NCI-H1105 treated with DMSO at 0.1 percent for 48 hours (cell line): ENCODE measurements at regions not wholly inside any gene's neighbourhood (a gene's known extent, or its start where the extent isn't known, plus 50 kb on each side); places are given as distances from the start of the nearest gene placed in this dataset.
A peak's percentile ranks its signal among the peaks of the same experiment; 100 is the strongest.
"Not testable (repeated sequence)": the region's sequence is repeated elsewhere in the genome, so short reads cannot be mapped to it uniquely, and the experiment has no call there.

Source experiments
- DNase-seq: peaks from one replicate; lab custom pipeline; 2025; lab: John Stamatoyannopoulos, UW

DNA sequence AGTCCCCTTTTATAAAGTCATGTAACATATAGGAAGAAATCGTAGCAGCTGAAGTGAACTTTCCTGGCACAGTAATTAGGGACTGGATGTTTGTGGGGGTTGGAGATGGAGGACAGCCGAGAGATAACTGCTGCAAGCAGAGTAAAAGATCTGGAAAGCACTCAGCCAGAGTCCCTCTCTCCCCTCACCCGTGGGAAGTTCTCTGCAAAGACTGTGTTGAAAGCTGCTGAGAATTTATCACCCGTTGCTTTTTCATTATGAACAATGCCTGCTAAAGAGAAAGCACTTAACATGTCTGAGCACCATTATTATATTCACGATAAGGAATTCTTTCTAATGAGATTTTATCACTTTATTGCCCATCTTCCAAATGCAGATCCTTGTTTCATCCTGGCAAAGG, 248.8 kb downstream of the SHOX2 start:
- DNase-seq, result peak; percentile 47

DNA sequence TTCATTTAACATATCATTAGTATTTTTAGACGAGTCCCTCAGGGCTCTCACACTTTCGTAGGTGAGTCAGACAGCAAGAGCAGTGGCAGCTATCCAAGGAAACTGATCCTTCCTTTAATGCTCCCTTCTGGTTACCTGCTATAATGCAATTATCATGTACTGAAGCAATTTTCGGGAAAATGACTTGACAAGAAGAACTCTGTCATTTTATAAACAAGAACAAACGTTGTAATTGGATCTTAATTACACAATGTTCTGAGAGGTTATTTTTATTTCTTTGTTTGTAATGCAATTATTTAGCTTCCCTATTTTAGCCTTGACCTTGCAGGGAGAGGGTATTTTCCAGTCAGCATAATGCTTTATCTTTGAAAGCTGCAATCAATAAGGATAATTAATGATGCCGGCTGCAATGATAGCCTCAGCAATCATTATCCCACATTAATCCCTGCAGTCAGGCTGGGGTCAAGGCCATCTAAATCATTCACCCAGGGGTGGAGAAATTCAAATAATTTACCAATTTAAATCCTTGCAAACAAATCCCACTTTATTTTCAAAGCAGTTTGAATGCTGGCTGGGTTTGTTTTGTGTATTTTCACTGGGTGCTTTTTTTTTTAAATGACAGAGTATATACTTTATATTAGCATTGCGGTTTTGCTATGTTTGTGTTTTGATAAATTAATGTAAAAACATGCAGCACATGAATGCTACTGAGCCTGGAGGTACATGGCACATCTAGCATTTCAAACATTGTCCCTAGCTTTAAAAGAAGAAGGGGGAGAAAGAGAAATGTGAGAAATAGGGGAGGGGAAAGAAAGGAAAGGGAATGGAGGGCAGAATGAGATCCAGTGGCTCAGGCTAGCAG, 249.9 kb downstream of the SHOX2 start:
- DNase-seq, result peak; percentile 100

DNA sequence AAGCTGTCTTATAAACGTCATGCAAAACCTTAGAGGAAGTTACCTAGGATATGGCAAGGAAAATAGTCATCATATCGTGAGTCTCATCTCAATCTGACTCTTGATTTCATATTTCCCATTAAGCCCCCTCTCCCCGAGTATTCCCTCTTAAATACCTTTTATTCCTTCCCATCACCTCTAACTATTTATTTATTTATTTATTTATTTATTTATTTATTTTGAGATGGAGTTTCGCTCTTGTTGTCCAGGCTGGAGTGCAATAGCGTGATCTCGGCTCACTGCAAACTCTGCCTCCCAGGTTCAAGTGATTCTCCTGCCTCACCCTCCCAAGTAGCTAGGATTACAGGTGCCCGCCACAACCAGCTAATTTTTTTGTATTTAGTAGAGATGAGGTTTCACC, 260.4 kb downstream of the SHOX2 start:
- not testable (repeated sequence) for DNase-seq

DNA sequence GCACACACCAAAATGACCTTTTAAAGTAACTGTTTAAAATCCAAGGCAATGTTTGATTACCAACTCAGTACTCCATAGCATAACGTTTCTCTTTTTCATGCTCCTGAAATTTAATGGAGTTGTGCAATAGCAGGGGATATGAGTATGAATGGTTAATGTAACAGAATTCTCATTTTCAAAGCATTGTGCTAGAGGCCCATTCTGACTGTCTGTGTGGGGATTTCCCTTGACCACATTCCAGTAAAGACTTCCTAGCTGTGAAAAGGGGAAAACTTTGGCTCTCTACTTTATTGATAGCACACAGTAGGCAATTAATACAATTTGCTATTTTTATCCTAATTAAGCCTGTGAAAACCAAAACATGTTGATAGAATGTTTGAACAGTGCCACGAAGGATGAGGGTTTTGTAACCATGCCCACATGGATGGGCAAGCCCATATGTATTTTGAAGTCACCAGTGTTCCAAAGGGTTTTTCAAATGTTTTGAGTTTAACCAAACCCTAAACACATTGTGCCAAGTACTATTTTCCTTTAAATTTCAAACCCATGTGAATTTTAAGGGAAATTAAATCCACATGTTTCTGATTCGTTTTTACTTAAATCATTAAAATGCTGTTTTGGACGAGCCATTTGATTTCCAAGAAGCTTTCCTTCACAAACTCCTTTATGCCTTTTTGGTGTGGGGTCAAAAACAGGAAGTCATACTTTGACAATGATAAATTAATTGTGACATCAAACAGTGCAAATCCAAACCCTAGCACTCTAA, 261.2 kb downstream of the SHOX2 start:
- DNase-seq, result no peak

DNA sequence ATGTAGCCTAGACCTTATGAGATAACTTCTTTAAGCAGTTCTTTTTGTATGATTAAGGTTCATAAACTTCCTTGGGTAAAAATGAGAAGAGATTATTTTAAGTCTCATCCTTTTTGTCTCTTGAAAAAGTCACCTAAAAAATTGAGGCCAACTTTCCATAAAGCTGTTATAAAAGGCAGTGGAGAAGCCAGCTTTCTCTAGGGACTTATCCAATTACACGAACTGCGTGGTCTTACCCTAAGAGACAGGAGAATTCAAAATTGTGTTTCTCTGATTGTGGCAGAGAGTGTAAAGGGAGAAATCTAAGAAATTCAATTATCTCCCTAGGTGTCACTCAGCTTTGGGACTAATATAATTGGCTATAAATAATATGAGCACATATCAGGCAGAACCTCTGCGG, 262.0 kb downstream of the SHOX2 start:
- no peak for DNase-seq

- no peak for DNase-seq
Observed at GRCh38 chr3:157841029-157841428, 265.2 kb downstream of the SHOX2 start.

GRCh38 chr3:157840564-157840963, 265.7 kb downstream of the SHOX2 start:
- no peak for DNase-seq

DNA sequence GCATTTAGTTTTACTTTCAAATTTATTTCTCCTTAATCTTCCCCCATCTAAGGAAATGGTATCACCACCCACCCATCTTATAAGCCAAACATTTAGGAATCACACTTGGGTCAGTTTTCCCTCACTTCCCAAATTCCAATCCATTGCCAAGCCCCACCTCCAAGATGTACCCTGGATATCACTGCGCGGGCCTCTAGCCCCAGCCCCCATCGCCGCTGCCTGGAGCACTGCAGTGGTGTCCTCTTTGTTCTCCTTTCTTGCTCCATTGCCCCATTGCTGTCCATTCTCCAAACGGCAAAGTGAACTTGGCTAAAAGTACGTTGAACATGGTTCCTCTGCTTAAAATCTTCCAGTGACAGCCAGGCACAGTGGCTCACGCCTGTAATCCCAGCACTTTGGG, 267.8 kb downstream of the SHOX2 start:
- DNase-seq, result no peak

DNA sequence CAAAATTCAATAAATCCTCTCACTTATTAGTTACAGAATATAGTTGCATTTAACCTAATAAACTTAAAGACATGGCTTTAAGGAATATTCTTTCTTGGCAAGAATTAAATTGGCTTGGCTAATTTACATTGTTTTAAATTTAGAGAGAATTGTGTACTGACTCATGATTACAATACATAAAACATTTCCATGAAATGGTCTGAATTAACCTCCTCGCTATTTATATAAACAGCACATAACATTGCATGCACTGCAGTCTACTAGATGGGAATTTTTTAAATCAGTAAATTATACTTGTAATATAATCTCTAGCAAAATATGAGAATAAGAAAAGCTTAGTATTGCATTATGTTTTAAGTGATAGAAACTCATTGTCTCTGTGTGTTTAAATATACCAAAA, 268.9 kb downstream of the SHOX2 start:
- DNase-seq, result no peak

DNA sequence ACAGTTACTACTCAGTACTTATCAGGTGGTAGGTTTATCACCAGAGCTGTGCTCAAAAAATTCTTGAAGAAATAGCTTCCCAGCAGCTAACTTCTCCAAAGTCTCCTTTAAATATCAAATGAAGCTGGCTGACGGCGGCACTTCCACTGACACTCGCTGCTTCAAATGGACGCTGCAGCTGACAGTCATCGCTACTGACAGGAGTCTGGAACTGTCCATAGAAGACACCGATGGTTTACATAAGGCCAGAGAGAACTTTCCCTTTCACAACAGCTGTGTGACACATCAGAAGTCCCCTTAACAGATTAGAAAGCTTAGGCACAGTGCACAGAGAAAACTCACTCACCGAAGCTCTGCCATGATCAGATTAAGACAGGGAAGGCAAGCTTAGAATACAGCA, 270.2 kb downstream of the SHOX2 start:
- no peak for DNase-seq

- no peak for DNase-seq
Observed at GRCh38 chr3:157832588-157832987, 273.6 kb downstream of the SHOX2 start.

DNA sequence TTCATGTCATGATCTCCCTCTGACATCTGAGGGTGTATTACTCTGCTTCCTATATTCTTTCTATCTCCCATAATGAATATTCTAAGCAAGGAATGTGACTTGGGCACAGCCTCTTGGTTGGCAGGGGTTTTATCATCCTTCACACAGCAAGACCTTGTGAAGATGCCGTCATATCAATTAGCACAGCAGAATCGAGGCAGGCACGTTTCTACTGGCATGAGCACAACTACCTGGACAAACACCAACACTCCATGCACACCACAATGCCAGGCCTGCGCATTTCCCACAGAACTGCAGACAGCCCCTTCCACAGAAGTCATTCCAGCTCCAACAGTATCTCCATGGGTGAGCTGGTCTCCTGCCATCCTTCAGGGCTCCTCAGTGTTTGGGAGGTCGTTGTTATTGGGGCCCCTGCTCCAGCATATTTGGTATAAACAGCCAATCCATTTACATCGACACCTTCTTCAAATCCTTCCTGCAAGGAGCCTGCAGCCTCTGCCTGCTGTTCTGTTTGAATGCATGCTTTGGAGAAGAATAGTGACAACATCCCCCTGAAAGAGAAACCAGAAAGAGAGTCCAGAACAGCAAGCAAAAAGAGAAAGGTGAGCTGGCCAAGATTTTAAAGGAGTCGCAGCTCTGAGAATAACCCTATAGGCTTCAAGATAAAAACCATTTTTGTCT, 275.5 kb downstream of the SHOX2 start:
- DNase-seq, result no peak

GRCh38 chr3:157829786-157830185, 276.4 kb downstream of the SHOX2 start:
- DNase-seq, result no peak

- DNase-seq, result no peak
Observed at GRCh38 chr3:157824281-157824680, 281.9 kb downstream of the SHOX2 start.

DNA sequence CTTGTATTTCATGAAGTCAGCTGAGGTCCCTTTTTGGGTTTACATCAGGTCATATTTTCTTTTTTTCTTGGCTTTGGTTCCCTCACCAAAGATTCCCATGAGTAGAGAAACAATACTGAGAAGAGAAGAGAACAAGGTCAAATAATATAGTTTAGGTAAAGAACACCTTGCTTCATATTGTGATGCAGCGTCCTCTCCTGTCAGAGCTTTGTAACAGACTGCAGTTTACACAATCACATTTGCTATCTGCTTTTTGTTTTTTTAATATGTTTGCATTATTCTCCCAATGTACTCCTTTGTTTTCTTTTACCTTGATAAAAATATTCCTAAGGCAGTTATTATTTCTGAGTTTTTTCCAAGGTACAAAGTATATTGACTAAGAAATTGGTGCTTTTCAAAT, 283.2 kb downstream of the SHOX2 start:
- DNase-seq, result no peak

DNA sequence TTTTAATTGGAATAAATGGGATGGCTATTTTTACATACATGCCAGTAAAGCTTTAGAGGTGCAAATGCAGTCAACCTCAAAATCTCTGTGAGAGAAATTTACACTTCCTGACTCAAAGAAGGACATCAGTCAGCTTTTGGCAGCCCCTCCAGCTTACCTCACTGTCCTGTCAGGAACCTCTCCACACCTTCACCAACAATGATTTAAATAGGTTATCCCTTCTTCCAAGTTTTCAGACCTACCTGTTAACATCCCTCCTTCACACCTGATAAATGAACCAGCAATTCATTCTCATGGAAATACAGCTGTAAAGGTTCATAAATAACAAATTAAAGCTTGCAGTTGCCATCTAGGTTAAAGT, 286.1 kb downstream of the SHOX2 start:
- no peak for DNase-seq

DNA sequence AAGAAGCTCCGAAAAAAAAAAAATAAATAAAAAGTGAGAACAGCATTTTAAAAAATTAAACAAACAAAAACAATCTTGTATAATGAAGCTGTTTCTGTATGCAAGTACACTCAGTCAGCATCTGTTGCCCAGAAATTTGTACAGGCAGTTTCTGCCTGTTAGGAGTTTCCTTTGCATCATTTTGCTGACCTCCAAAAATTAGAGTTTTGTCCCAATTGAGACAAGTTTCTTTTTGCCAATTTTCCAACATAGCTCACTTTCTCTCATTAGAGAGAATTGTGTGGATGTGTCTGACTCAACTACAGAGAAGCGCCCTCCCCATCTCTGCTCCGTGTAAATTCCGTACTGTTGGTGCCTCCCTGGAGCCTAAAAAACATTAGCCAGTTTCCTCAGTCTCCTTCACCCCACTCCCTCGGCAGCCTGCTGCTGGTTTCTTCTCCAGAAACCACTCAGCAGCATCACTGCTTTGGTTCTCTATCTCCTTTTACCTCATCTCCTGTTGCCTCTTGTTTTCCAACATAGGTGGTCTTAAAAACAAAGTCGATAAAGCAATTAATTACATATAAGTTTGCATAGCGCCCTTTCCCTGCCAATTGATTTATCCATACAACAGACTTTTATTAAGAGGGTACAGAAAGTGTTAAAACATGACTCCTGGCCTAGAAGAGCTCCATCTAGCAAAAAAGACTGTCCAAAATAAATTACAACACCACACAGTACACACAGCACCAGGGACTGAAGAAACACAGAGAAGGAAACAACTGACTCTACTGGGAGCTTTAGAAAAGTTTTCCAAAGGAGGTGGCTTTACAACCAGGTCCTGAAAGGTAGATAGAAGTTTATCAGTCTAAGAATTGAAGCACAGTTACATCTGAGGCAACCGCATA, 286.7 kb downstream of the SHOX2 start:
- no peak for DNase-seq

DNA sequence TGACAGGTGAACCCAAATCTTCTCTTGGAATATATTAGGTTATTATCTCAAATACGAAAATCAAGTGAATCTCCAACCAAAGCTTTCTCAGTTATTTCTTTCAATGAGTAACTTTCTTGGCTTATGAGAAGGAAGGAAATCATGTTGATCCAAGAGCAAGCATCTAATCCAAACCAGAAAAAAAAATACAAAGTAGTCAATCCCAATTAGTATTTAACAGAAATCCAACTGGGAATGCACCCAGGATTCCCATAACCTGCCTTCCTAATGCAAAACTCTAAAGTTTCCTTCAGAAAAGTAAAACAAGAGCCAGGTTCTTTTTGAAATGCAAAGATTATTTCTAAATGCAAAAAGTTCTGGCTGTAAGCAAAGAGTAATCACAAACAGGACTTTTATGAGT, 289.3 kb downstream of the SHOX2 start:
- no peak for DNase-seq

- DNase-seq, result no peak
Observed at GRCh38 chr3:157816296-157816695, 289.9 kb downstream of the SHOX2 start.

GRCh38 chr3:157815739-157816138, 290.5 kb downstream of the SHOX2 start:
- no peak for DNase-seq

DNA sequence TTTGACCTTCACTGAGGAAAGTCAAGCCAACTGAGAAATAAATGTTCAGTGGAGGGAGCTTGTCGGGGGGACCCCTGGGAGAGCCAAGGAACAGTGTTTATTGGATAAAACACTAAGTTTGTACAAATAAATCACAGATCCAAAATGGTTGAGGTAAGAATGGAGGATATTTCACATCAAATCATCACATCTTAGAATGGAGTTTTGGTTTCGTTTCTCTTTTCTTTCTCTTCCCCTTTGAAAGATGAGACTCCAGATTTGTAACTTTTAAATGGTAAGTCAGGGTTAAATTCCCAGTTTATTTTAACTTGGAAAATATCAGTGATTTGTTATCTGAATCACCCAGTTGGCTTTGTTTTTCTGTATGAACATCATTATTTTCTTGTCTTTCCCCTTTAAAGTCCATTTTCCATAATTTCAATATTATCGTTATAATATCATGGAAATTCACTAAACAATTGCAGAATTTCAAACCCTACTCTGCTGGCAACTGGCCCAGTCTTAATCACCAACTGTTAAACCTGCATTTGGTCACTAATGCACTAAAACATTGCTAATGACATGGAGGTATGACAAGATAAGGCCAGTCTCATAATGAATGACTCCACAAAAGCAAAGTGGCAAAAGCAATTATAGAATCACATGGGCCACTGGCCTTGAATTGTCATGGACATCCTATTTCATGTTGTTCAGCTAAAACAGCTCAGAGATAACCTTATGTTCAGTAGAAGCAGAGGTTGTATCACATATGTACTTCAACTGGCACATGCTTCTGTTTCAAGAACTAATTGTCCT, 295.1 kb downstream of the SHOX2 start:
- DNase-seq, result peak; percentile 81
